ENCODE measurements at regions not wholly inside any gene's neighbourhood (a gene's known extent, or its start where the extent isn't known, plus 50 kb on each side); places are given as distances from the start of the nearest gene placed in this dataset.

GRCh38 chr14:26199590-26200370 is 398.1 kb downstream of the NOVA1 start:
- no peak for DNase-seq

DNA sequence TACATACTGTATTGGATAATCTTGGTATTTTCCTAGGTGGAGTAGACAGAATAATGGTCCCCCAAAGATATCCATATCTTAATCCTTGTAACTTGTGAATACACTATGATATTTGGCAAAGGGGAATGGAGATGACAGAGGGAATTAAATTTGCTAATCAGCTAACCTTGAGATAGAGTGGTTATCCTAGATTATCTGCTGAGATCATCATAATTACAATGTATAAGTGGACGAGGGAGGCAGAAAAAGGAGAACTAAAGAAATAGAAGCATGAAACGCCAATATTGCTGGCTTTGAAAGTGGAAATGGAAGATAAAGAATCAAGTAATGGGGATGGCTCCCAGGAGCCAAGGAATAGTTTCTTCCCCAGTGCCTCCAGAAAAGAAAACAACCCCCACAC is 398.7 kb downstream of the NOVA1 start:
- no peak for DNase-seq

DNA sequence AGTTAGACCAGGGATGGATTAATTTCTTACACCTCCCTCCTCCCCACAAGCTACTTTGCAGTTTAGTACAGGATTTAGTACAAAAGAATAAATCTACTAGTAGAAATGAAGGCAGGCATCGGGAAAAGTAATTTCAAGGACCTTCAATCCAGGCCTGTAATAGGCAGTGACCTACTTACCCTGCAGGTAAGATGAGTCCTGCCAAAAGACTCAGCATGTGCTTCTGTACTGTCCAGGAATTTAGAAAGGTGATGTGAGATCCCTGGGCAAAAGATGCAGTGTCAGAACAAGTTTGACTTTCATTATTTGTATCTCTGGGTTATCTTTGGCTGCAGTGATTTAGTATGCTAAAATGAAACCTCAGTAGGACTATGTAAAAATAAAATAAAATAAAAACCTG is 403.0 kb downstream of the NOVA1 start:
- no peak for DNase-seq

GRCh38 chr14:26191671-26192070 is 406.2 kb downstream of the NOVA1 start:
- no peak for DNase-seq

GRCh38 chr14:26191123-26191522 is 406.7 kb downstream of the NOVA1 start:
- DNase-seq = no peak

- DNase-seq = no peak
Observed at GRCh38 chr14:26190646-26191045, 407.2 kb downstream of the NOVA1 start.

DNA sequence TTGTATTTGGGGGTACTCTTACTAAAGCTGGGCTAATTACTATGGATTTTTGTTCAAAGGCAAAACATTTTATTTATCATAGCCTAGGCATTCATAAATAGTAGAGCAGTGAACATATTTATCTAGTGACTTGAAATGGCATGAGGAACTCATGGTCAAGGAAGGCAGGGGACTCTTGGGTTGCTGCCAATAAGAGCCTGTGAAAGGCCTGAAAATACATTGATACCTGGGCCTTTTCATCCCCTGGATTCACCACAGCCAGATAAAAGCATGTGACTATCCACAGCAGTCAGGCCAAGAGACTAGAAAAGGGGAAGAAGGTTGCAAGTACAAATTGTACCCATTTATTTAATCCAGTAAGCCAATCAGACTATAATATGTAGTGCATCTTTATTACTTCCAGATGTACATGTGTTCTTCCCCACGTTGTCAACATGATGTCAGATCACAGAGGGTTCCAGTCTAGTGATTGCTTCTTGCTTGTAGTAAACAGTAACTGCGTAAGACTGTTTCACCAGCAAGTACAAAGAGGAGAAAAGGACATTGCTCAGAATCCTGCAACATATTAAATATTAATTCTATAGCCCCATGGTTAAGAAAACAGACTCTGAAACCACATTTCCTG is 409.7 kb downstream of the NOVA1 start:
- no peak for DNase-seq

- DNase-seq = peak; percentile 30
Observed at GRCh38 chr14:26180221-26180620, 417.6 kb downstream of the NOVA1 start.

GRCh38 chr14:26175658-26176057 is 422.2 kb downstream of the NOVA1 start:
- no peak for DNase-seq

GRCh38 chr14:26174395-26174794 is 423.4 kb downstream of the NOVA1 start:
- no peak for DNase-seq

- DNase-seq = no peak
Observed at GRCh38 chr14:26173581-26174110, 424.2 kb downstream of the NOVA1 start.

DNA sequence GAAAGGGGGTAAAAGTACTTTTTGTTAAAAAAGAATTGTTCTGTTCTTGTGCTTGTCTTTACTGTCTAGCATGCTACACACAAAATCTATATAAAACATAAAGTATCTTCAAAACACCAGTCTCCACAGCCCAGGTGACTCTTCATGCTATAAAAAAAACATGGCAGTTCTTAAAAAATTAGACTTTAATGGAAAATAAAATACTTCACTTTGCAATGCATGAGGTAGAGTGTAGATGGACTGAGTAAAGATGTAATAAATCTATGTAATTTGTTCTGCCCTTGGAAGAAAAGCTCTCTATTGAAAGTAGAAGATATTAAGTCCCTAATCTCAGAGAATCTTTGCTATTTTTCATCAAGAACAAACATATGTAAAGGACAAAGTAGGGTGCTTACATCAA is 425.4 kb downstream of the NOVA1 start:
- DNase-seq = no peak

GRCh38 chr14:26170885-26171284 is 426.9 kb downstream of the NOVA1 start:
- no peak for DNase-seq

GRCh38 chr14:26163761-26164160 is 434.1 kb downstream of the NOVA1 start:
- peak; percentile 48 for DNase-seq

DNA sequence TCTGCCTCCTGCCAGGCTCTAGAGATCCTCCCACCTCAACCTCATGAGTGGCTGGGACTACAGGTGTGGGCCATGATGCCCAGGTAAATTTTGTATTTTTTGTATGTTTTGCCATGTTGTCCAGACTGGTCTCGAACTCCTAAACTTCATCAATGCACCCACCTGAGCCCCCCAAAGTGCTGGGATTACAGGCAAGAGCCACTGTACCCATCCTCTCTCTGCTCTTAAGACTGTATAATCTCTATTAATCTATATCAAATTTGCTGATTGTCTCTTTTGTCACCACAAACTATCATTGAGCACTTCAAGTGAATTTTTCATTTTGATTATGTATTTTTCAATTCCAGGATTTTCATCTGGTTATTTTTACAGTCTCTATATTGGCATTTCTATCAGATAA is 440.3 kb downstream of the NOVA1 start:
- no peak for DNase-seq

DNA sequence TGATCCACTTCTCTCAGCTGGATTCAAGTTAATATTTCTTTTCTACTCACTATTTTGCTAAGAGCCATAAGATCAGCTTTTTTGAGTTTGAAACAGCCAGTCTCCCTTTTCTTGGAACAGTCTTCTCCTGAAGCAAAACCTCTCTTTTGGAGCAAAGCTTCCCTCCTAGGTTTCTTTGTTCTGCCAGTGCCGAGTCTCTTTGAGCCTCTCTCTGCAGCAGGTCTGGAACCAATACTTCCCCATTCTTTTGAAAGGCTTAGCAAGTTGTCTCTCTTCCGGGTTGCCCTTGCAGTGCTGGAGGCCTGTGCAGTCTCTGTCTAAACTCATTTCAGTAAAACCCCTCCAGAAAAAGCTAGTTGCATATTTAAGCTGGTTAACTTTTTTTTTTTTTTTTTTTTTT is 454.8 kb downstream of the NOVA1 start:
- DNase-seq = no peak

GRCh38 chr14:26138764-26139445 is 458.9 kb downstream of the NOVA1 start:
- no peak for DNase-seq

DNA sequence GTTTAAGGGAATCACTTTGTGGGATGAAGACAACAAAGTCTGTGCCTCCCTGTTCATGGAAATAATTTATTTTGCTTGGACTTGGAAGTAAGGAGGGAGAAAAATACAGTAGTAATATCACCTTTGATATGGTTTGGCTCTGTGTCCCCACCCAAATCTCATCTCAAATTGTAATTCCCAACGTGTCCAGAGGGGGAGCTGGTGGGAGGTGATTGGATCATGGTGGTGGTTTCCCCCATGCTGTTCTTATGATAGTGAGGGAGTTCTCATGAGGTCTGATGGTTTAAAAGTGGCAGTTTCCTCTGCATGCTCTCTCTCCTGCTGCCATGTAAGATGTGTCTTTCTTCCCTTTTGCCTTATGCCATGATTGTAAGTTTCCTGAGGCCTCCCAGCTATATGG is 460.7 kb downstream of the NOVA1 start:
- DNase-seq = no peak

GRCh38 chr14:26132061-26132645 is 465.7 kb downstream of the NOVA1 start:
- DNase-seq = no peak

DNA sequence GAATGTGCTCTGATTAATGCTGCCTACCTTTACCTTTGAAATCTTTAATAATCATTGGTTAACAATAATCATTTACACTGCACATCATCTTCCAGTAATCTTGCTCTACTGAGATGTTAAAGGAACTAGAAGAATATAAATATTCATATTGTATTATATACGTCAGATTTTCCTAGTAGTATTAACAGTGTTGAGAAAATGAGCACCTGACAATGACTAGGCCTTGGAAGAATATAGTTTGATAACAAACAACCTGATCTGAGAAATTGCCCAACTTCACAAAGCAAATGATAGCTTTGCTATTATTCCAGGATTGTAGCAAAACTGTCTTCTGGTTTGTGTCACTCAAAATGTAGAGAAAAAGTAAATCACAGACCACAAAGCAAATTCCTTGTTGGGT is 467.1 kb downstream of the NOVA1 start:
- DNase-seq = no peak

DNA sequence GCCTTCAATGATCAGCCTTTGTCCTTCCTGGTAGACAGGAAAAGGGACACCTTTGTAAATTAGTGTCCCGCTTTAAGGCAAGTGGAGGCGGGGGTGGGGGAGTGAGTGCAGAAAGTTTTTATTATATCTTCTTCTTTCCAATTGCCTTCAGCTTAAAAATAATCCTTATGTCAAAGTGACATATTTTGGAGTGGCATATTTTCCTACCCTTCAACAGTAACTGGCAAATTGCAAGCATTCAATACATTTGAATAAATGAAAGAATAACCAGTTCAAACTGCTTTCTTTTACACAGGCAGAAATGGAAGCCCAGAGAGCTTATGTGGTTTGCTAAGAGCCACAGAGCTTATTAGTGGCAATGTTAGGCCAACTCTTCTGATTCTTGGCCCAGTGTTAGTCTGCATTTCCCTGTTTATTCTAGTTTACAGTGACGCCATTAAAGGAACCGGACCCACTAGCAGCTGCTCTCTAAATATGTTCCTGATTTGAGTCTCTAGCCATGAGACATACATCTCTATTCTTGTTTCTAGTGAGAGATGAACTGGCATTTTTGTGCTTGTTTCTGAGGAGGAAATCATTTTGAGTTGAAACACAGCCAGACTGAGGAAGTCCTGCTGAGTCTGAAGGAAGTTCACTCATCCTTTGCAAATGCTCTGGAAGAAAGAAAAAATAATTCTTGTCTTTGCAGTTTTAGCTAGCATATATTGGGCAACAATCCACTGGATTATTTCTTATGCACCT is 468.7 kb downstream of the NOVA1 start:
- no peak for DNase-seq

GRCh38 chr14:26124896-26125438 is 472.9 kb downstream of the NOVA1 start:
- no peak for DNase-seq

DNA sequence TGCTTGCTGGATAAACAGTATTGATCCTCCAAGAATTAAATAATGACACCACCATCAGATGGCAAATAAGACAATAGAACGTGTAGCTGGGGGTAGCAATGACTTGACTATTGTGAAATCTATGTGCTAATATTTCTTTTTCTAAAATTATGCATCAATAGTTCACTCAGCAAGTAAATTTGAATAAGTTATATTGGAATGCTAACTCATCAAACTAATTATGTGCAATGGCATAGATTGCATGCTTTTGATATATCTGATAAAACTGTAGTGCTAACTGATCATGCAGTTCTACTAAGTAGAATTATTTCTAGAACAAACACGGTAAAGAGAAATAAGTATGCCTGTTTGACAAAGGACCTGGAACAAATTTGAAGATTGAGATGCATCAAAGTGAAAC is 474.4 kb downstream of the NOVA1 start:
- DNase-seq = no peak

All from NCI-H69 (cell line).